Epithelial cell of proximal tubule (primary cell): ENCODE measurements at regions not wholly inside any gene's neighbourhood (a gene's known extent, or its start where the extent isn't known, plus 50 kb on each side); places are given as distances from the start of the nearest gene placed in this dataset.

Source experiments
- DNase-seq: peaks from one replicate; pipeline ENCODE4 v3.0.0-alpha.2; 2011; ENCODE audit warnings: low read depth
- H3K4me3 ChIP-seq: 2 replicates; pipeline ENCODE4 v1.5.1; 2011; ENCODE audit warnings: low read depth, mild to moderate bottlenecking, low read length
- TF ChIP-seq, protein P1 (sequence below): conservative IDR thresholded peaks from 2 replicates; pipeline ENCODE4 v1.5.1; 2012; ENCODE audit warnings: low read depth, mild to moderate bottlenecking, low read length

DNA sequence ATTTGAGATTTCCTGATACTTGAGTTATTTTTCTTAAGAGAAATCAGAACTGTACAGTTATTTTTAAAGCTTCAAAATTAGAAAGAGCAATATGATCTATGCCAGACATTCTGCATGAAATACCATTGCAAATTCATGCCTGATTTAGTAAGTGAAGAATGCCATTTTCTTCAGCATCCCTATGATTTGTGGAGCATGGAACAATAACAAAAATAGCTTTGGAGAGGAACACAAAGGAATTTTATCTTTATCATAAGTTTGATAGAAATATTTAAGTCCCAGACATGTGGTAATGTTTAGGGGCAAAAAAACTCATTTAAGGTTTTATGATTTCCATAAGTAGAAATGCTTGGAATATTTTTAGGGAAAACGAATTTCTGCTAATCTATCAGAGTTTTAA, 1863.4 kb downstream of the EFNA5 start:
- no peak overlapping the region for H3K4me3 ChIP-seq
- TF ChIP-seq, protein P1, sequence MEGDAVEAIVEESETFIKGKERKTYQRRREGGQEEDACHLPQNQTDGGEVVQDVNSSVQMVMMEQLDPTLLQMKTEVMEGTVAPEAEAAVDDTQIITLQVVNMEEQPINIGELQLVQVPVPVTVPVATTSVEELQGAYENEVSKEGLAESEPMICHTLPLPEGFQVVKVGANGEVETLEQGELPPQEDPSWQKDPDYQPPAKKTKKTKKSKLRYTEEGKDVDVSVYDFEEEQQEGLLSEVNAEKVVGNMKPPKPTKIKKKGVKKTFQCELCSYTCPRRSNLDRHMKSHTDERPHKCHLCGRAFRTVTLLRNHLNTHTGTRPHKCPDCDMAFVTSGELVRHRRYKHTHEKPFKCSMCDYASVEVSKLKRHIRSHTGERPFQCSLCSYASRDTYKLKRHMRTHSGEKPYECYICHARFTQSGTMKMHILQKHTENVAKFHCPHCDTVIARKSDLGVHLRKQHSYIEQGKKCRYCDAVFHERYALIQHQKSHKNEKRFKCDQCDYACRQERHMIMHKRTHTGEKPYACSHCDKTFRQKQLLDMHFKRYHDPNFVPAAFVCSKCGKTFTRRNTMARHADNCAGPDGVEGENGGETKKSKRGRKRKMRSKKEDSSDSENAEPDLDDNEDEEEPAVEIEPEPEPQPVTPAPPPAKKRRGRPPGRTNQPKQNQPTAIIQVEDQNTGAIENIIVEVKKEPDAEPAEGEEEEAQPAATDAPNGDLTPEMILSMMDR, result no peak

DNA sequence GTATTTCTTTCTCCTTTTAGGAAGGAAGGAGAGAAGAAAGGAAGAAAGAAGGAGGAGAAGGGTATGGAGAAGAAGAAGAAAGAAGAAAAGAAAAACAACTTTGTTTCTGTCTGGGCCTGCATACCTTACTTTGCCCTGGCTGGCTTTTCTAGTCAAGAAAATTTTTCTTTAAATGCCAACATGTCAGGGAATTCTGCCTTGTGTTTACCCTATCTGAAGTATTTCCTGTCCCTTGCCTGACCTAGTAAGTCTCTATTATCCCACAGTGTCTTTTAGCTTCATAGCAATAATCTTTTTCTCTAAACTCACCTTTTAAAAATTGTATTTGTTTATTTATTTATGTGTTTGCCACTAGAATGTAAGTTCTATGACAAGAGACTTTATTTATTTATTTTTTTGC, 1864.1 kb downstream of the EFNA5 start:
- TF ChIP-seq, protein P1, result no peak
- no peak for DNase-seq

More for the DNA sequence above, 1863.4 kb downstream of the EFNA5 start:
- DNase-seq, result no peak

DNA sequence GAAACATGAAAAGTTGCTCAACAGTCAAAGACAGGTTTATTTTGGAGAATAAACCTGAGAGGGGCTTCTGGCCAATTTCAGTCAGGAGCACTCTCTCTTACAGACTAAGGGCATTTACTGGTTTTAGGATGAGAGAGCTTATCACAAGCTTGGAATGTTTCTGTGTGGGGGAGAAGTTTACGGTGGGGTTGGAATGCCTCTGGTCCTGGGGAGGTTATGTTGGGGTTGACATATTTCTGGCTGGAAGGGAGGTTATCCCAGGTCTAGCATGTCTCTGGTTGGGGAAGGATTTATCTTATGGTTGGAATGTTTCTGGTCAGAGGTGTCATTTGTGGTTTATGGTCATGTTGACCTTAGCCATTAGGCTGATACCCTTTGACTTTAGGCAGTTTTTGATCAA, 1867.3 kb downstream of the EFNA5 start:
- TF ChIP-seq, protein P1, result no peak
- no peak for DNase-seq

More for the DNA sequence above, 1864.1 kb downstream of the EFNA5 start:
- H3K4me3 ChIP-seq, result no peak overlapping the region

DNA sequence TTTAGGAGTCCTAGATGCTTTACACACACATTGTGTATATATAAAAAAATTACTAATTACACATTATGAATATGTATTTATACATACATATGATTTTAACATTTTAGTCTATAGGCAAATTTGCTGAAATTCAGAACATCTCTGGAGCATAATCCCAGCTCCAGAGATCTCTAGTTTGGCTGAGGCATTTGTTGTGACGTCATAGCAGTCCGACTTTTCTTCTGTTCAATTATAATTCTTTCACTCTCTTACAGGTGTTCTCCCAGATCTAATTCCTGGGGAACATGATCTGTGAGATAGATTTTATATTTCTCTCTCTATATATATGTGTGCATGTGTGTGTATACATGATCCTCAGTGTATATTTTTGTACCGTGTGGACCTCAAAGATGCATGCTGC, 1876.2 kb downstream of the EFNA5 start:
- no peak for DNase-seq
- no peak overlapping the region for H3K4me3 ChIP-seq
- TF ChIP-seq, protein P1, result no peak

More for the DNA sequence above, 1867.3 kb downstream of the EFNA5 start:
- H3K4me3 ChIP-seq, result no peak overlapping the region

DNA sequence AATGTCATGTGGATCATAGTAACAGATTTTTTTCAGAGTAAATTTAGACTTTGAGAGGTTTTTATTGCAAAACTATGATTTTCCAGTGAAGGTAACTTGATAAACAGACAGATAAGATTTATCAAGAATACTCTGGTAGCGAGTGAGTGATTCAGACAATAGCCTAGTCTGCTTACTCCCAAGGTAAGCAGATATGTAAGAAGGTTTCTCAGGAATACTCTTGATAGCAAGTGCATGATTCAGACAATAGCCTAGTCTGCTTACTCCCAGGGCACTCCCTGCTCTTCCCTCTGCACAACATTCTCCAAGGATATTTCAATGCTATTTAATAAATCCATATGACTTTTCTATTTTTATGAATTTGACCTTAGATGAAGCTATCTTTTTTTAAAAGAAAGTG, 1881.5 kb downstream of the EFNA5 start:
- no peak for DNase-seq
- TF ChIP-seq, protein P1, result no peak
- no peak overlapping the region for H3K4me3 ChIP-seq

DNA sequence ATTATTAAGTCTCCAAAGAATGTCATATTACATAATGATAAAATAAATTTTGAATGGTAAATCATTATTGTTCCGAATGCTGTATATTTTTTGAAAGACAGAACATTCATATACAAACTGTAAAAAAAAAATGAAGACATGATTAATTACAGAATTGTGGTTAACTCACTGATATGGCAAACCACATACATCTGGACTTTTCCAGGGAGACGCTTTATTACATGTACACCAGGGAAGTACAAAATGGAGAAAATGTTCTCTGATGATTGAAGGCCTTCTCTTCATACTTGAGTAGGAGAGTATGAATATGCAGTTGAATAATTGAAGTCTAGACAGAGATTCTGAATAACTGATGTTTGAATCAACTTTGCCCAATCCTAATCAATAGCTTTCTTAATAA, 1886.9 kb downstream of the EFNA5 start:
- DNase-seq, result no peak
- TF ChIP-seq, protein P1, result no peak
- H3K4me3 ChIP-seq, result no peak overlapping the region

DNA sequence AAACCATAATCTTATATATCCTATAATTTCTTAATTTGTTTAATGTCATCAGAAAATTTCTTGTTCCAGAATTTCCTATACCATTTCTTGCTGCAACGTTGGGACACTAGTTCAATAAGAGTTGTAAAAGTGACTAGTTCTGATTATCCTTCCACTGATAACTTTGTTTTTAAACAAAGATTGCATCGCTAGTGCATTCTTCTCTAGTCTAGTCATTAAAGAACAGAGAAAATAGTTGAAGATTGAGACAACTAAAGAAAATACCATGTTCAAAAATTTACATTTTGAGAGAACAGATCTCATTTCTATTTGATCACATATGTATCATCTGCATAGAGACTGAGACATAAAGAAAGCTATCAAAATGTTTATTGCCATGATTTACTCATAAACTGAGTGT, 1888.2 kb downstream of the EFNA5 start:
- TF ChIP-seq, protein P1, result no peak
- DNase-seq, result no peak
- H3K4me3 ChIP-seq, result no peak overlapping the region
